ENCODE measurements at regions not wholly inside any gene's neighbourhood (a gene's known extent, or its start where the extent isn't known, plus 50 kb on each side); places are given as distances from the start of the nearest gene placed in this dataset.

DNA sequence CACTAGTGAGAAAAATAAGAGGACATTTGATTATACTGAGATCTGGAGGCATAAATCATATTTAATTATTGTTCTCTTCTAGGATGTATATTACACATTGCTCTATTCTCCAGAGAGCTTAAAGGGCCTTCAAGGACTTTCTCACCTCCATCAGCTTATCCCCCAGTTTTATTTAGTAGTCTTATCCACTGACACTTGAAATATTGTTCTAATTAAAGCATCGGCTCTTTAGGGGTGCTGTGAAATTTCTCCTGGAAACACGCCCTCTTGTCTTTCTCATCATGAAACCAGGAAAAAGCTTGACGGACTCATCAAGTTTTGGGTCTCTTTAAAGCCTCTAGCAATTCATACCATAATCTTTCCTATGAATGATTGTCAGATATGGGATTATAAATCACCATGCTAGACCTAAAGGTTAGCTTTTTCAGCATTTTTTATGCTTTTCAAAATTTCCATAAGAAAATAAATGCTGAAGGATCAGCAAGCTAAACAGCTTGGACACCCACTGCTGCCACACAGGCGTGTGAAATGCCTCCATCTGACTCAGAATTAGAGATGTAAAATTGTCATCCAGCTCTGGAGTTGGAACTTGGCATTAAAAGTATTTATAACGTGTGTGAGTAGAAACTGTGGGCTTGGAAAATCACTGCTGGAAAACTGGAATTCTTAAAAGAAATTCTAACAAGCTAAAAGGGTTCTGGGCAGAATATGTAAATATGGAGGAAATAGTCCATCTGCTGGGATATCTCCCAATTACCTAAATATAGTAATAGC, 216.3 kb downstream of the CHRM2 start:
- Histone ChIP-seq H3K4me3 (ENCODE audit: low read length) (no peak overlapping the region), H3K27me3 (ENCODE audit: control insufficient read depth, insufficient read depth, low read length) (no peaks in the 10 kb centered on the region), H3K9me3 (replicated peaks; ENCODE audit: control insufficient read depth, low read depth, low read length) (no peaks in the 10 kb centered on the region), H3K4me1 (ENCODE audit: control insufficient read depth, insufficient read depth, low read length) (no peaks in the 10 kb centered on the region), H3K27ac (ENCODE audit: low read length) (no peak overlapping the region), H3K36me3 (ENCODE audit: control insufficient read depth, insufficient read depth, low read length) (no peaks in the 10 kb centered on the region)
- WGBS (ENCODE audit: insufficient coverage) = 71% methylated on average over 1 of the region's 5 CpGs
- DNase-seq = peak; percentile 58

DNA sequence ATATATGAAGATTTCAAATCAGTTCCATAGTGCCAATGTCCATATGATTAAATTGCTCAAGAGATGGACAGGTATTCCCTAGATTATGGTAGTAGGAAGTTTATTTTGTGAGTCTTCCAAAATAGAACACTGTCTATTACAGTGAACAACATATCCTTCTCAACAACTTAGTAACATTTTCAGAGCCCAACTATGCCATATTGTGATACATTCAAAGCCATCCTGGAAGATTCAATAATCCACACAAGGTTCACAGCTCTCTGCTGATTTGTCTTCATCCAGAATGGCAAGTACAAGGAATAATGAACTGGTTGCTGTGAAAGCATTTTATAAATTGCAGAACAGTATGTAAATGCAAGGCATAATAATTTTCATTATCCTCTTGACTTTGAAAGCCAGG, 213.9 kb downstream of the CHRM2 start:
- no peaks in the 10 kb centered on the region for H3K36me3 ChIP-seq (ENCODE audit: control insufficient read depth, insufficient read depth, low read length)
- H3K27ac ChIP-seq (ENCODE audit: low read length) = no peak overlapping the region
- DNase-seq = no peak
- H3K27me3 ChIP-seq (ENCODE audit: control insufficient read depth, insufficient read depth, low read length) = no peaks in the 10 kb centered on the region
- H3K9me3 ChIP-seq (replicated peaks; ENCODE audit: control insufficient read depth, low read depth, low read length) = no peaks in the 10 kb centered on the region
- H3K4me1 ChIP-seq (ENCODE audit: control insufficient read depth, insufficient read depth, low read length) = no peaks in the 10 kb centered on the region
- H3K4me3 ChIP-seq (ENCODE audit: low read length) = no peak overlapping the region

DNA sequence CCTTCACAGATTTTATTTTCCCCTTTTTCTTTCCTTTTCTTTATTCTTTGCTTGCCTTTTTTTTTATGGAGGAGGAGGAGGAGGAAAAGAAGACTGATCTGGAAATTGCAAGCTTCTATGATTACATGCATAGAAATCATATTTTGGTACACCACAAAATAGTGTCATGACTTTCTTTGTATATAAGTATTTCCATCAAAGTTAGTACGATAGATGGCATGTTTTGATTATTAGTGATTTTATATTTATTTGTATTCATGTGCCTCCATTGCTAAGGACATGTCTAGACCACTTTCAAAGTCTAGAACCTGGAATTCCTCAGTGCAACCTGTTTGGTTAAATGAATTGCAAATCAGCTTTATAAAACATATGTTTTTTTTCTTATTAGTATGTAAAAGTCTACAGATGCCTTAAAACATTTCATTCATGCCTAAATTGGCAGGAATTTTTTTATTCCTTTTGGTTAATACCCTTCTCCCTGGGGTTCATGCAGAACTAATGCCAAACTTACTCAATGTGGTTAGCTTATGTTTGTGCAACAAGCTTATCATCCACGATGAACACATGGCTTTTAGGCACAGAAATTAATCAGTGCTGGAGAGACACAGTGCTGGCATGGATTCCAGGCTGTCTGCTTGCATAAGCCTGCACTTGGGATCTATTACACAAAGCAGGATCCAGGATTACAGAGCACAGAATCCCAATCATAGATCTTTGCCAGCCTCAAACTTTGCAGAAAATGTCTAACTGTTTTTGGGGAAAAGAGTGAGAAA, 213.1 kb downstream of the CHRM2 start:
- no peak overlapping the region for H3K4me3 ChIP-seq (ENCODE audit: low read length)
- peak; percentile 84 for DNase-seq
- no peaks in the 10 kb centered on the region for H3K36me3 ChIP-seq (ENCODE audit: control insufficient read depth, insufficient read depth, low read length)
- no CpG with 5 or more reads among the region's 2 CpGs for WGBS (ENCODE audit: insufficient coverage)
- no peaks in the 10 kb centered on the region for H3K9me3 ChIP-seq (replicated peaks; ENCODE audit: control insufficient read depth, low read depth, low read length)
- no peaks in the 10 kb centered on the region for H3K27me3 ChIP-seq (ENCODE audit: control insufficient read depth, insufficient read depth, low read length)
- no peaks in the 10 kb centered on the region for H3K4me1 ChIP-seq (ENCODE audit: control insufficient read depth, insufficient read depth, low read length)
- no peak overlapping the region for H3K27ac ChIP-seq (ENCODE audit: low read length)

DNA sequence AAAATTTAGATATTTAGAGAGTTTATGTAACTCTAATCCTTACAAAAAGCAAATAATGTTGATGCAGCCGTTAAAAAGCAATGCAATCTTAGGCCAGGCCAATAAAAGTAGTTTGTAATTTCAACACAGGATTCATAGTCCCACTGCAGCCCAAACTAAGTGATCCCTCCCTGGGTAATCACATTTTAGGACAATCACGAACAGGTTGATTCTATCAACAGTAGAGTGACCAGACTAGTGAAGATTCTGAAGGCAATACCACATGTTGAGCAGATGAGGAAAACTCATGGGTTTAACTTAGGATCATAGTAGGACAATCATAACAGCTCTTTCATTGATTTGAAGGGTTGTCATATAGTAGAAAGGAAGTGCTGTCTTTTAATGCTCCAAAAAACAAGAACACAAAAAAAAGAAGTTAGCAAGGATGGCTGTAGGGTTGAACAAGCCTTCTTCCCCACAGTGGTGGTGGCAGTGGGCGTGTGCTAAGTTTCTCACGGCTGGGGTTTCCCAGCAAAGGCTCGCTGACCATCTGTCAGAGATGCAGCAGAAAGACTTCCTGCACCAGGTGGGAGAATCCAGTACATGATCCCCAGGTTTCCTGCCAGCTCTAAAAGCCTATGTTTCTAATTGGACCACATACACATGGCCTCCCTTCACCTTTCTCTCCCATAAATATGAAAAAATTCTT, 212.2 kb downstream of the CHRM2 start:
- Histone ChIP-seq H3K27me3 (ENCODE audit: control insufficient read depth, insufficient read depth, low read length) (no peaks in the 10 kb centered on the region), H3K27ac (ENCODE audit: low read length) (no peak overlapping the region), H3K4me3 (ENCODE audit: low read length) (no peak overlapping the region), H3K9me3 (replicated peaks; ENCODE audit: control insufficient read depth, low read depth, low read length) (no peaks in the 10 kb centered on the region), H3K4me1 (ENCODE audit: control insufficient read depth, insufficient read depth, low read length) (no peaks in the 10 kb centered on the region), H3K36me3 (ENCODE audit: control insufficient read depth, insufficient read depth, low read length) (no peaks in the 10 kb centered on the region)
- WGBS (ENCODE audit: insufficient coverage) = 67% methylated on average over 3 of the region's 5 CpGs
- DNase-seq = no peak

DNA sequence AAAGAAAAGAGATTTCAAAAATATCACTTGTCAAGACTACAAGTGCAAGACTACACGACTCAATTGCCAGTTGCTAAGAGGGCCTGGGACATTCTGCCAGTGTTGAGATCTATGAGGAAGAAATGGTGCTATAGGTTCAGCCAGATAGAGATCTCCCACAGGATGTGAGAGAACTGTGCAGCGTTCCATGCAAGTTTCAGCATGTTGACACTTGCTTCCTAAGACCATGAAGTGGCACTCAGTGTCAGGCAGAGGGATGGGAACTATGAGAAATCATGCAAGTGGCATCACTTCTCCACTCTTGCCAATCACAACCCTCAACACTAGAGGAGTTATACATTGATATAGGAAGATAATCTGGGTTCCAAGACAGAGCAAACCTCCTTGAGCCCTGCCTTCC, 210.3 kb downstream of the CHRM2 start:
- H3K27ac ChIP-seq (ENCODE audit: low read length) = no peak overlapping the region
- 86% methylated on average over 1 of the region's 2 CpGs for WGBS (ENCODE audit: insufficient coverage)
- H3K9me3 ChIP-seq (replicated peaks; ENCODE audit: control insufficient read depth, low read depth, low read length) = no peaks in the 10 kb centered on the region
- H3K4me1 ChIP-seq (ENCODE audit: control insufficient read depth, insufficient read depth, low read length) = no peaks in the 10 kb centered on the region
- H3K4me3 ChIP-seq (ENCODE audit: low read length) = no peak overlapping the region
- no peaks in the 10 kb centered on the region for H3K36me3 ChIP-seq (ENCODE audit: control insufficient read depth, insufficient read depth, low read length)
- no peak for DNase-seq
- no peaks in the 10 kb centered on the region for H3K27me3 ChIP-seq (ENCODE audit: control insufficient read depth, insufficient read depth, low read length)

DNA sequence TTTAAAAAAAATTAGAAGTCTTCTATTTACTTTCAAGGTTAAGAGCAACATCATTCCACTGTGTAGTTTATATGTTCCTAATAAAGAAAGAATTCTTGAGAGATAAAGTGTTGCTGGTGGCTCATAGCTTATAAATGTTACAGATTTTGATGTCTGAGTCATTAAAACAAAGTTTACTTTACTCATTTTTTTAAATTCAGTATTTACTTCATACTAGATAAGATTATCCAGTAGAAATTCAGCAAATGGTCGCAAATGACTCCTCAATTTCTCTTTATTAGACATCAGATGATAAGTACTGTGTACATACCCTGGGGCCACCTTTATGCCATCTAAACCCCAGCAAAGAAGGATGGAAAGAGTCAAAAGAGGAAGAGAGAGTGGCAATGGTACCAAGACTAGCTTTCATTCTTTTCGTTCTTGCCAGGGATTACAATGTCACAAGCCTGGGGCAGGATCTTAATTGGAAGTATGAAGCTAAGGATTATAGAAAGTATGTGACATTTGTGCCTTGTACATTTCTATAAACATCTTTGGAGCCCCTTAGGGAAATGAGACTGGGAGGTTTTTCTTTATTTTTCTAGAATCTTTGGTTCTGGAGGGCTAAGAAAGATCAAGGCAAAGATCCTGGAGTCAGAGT, 206.1 kb downstream of the CHRM2 start:
- Histone ChIP-seq H3K4me1 (ENCODE audit: control insufficient read depth, insufficient read depth, low read length) (no peaks in the 10 kb centered on the region), H3K27ac (ENCODE audit: low read length) (no peak overlapping the region), H3K27me3 (ENCODE audit: control insufficient read depth, insufficient read depth, low read length) (no peaks in the 10 kb centered on the region), H3K9me3 (replicated peaks; ENCODE audit: control insufficient read depth, low read depth, low read length) (no peaks in the 10 kb centered on the region), H3K4me3 (ENCODE audit: low read length) (no peak overlapping the region), H3K36me3 (ENCODE audit: control insufficient read depth, insufficient read depth, low read length) (no peaks in the 10 kb centered on the region)
- no peak for DNase-seq
- WGBS (ENCODE audit: insufficient coverage) = 100% methylated on average over 1 of the region's 2 CpGs

DNA sequence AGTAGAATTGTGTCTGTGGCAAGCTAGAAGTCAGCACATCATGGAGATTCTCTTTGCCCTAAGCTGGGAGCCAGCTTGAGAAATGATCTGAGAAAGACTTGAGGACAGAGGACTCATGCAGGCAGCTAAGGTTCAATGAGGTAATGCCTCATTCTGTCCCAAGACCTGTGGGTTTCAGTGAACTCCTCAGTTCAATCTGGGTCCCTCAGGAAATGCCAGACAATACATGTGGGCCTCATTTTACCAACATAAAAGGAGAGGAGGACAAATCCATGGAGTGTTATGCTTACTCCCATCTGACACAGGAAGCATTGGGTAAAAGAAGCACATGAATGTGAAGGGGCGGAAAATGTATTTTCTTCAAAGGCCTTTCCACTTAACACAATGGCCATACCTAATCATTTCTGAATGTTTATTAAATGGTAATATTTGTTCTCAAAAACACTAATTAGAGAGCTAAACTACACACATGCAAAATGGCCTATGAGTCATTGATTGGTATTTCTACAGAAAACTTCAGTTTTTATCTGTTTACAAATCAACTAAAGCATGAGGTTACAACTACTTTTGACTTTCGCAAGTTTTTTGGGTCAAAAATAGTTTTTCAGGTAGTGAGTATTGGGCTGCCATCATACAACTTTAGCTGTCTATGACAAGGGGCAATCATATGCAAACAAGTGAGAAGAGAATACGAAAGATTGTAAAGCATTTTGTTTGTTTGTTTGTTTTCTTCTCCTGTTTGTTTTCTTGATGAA, 205.3 kb downstream of the CHRM2 start:
- H3K4me3 ChIP-seq (ENCODE audit: low read length) = no peak overlapping the region
- H3K27me3 ChIP-seq (ENCODE audit: control insufficient read depth, insufficient read depth, low read length) = no peaks in the 10 kb centered on the region
- no peaks in the 10 kb centered on the region for H3K4me1 ChIP-seq (ENCODE audit: control insufficient read depth, insufficient read depth, low read length)
- H3K9me3 ChIP-seq (replicated peaks; ENCODE audit: control insufficient read depth, low read depth, low read length) = no peaks in the 10 kb centered on the region
- DNase-seq = no peak
- no peak overlapping the region for H3K27ac ChIP-seq (ENCODE audit: low read length)
- no CpG with 5 or more reads among the region's 3 CpGs for WGBS (ENCODE audit: insufficient coverage)
- no peaks in the 10 kb centered on the region for H3K36me3 ChIP-seq (ENCODE audit: control insufficient read depth, insufficient read depth, low read length)

Measured in muscle of leg (tissue), 3 donors.